Forelimb muscle (tissue), 1 donor: ENCODE measurements at regions not wholly inside any gene's neighbourhood (a gene's known extent, or its start where the extent isn't known, plus 50 kb on each side); places are given as distances from the start of the nearest gene placed in this dataset.

Experiments used
- DNase-seq: peaks from one replicate; pipeline ENCODE4 v3.0.0-alpha.2; 2013; ENCODE audit warnings: low read depth

GRCh38 chr5:2011481-2012411 is 129.0 kb upstream of the IRX4 start:
- no peak for DNase-seq

GRCh38 chr5:2010940-2011339 is 128.2 kb upstream of the IRX4 start:
- no peak for DNase-seq

- no peak for DNase-seq
These were observed 127.5 kb upstream of the IRX4 start for GRCh38 chr5:2009986-2010914.

- DNase-seq = no peak
These were observed 126.3 kb upstream of the IRX4 start for GRCh38 chr5:2008851-2009629.

GRCh38 chr5:2007878-2008501 is 125.3 kb upstream of the IRX4 start:
- DNase-seq = no peak

- no peak for DNase-seq
These were observed 124.8 kb upstream of the IRX4 start for GRCh38 chr5:2007496-2007877.

- no peak for DNase-seq
These were observed 124.2 kb upstream of the IRX4 start for GRCh38 chr5:2006971-2007291.

GRCh38 chr5:2006193-2006970 is 123.7 kb upstream of the IRX4 start:
- no peak for DNase-seq

GRCh38 chr5:2005101-2006041 is 122.6 kb upstream of the IRX4 start:
- DNase-seq = no peak

GRCh38 chr5:2003690-2004365 is 121.1 kb upstream of the IRX4 start:
- DNase-seq = no peak

GRCh38 chr5:2003206-2003605 is 120.5 kb upstream of the IRX4 start:
- no peak for DNase-seq

- DNase-seq = no peak
These were observed 118.6 kb upstream of the IRX4 start for GRCh38 chr5:2001300-2001699.

GRCh38 chr5:2000591-2000990 is 117.9 kb upstream of the IRX4 start:
- no peak for DNase-seq

- no peak for DNase-seq
These were observed 117.1 kb upstream of the IRX4 start for GRCh38 chr5:1999794-2000193.

- DNase-seq = no peak
These were observed 116.1 kb upstream of the IRX4 start for GRCh38 chr5:1998716-1999317.

GRCh38 chr5:1998348-1998669 is 115.6 kb upstream of the IRX4 start:
- DNase-seq = no peak

- no peak for DNase-seq
These were observed 115.1 kb upstream of the IRX4 start for GRCh38 chr5:1997640-1998347.

- no peak for DNase-seq
These were observed 112.8 kb upstream of the IRX4 start for GRCh38 chr5:1995491-1995890.
